ENCODE measurements at regions not wholly inside any gene's neighbourhood (a gene's known extent, or its start where the extent isn't known, plus 50 kb on each side); places are given as distances from the start of the nearest gene placed in this dataset.

DNA sequence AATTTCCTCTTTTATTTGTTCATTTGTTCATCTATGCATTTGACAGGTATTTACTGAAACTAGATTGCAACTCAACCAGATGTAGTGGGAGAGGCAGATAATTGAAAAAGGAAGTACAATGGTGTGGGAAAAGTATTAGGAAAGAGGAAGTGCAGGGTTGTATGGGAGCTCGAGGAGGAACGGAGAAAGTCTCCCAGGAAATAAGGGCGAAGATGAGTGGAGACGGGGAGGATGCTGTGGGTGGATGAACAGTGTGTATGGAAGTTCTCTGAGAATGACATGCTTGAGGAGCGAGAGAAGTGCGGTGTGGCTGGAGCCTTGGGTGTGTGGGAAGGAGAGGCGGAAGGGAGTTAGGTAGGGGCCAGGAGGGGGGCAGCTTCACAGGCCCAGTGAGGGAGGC is 87.5 kb upstream of the DHX15 start:
- TF ChIP-seq EZH2phosphoT487 (IDR thresholded peaks at IDR 0.05; ENCODE audit: borderline replicate concordance), result no peak
- TF ChIP-seq, protein P1, sequence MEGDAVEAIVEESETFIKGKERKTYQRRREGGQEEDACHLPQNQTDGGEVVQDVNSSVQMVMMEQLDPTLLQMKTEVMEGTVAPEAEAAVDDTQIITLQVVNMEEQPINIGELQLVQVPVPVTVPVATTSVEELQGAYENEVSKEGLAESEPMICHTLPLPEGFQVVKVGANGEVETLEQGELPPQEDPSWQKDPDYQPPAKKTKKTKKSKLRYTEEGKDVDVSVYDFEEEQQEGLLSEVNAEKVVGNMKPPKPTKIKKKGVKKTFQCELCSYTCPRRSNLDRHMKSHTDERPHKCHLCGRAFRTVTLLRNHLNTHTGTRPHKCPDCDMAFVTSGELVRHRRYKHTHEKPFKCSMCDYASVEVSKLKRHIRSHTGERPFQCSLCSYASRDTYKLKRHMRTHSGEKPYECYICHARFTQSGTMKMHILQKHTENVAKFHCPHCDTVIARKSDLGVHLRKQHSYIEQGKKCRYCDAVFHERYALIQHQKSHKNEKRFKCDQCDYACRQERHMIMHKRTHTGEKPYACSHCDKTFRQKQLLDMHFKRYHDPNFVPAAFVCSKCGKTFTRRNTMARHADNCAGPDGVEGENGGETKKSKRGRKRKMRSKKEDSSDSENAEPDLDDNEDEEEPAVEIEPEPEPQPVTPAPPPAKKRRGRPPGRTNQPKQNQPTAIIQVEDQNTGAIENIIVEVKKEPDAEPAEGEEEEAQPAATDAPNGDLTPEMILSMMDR (conservative IDR thresholded peaks at IDR 0.05; ENCODE audit: low read length), result no peak

Data from Loucy (cell line).